Cardiac fibroblast (primary cell): ENCODE measurements at regions not wholly inside any gene's neighbourhood (a gene's known extent, or its start where the extent isn't known, plus 50 kb on each side); places are given as distances from the start of the nearest gene placed in this dataset.

Experiments
- DNase-seq, 2 donors: peaks; one replicate each; pipeline versions ENCODE4 v3.0.0 to v3.0.0-alpha.2; 2010; ENCODE audit warnings: low read depth in 2 of 2
- H3K4me3 ChIP-seq, 2 donors: replicated peaks in 1 of 2; 1 replicate in 1 of 2; 2 replicates in 1 of 2; pipeline ENCODE4 v1.5.1; 2011; ENCODE audit warnings: low read depth in 2 of 2, low read length in 2 of 2, mild to moderate bottlenecking in 2 of 2, moderate library complexity in 1 of 2
- TF ChIP-seq, protein P1 (sequence below): IDR thresholded peaks from one replicate; pipeline ENCODE4 v1.5.1; 2011; ENCODE audit warnings: low read depth, mild to moderate bottlenecking, low read length, inconsistent platforms

- no peak overlapping the region for H3K4me3 ChIP-seq
- DNase-seq = no peak
- TF ChIP-seq, protein P1, sequence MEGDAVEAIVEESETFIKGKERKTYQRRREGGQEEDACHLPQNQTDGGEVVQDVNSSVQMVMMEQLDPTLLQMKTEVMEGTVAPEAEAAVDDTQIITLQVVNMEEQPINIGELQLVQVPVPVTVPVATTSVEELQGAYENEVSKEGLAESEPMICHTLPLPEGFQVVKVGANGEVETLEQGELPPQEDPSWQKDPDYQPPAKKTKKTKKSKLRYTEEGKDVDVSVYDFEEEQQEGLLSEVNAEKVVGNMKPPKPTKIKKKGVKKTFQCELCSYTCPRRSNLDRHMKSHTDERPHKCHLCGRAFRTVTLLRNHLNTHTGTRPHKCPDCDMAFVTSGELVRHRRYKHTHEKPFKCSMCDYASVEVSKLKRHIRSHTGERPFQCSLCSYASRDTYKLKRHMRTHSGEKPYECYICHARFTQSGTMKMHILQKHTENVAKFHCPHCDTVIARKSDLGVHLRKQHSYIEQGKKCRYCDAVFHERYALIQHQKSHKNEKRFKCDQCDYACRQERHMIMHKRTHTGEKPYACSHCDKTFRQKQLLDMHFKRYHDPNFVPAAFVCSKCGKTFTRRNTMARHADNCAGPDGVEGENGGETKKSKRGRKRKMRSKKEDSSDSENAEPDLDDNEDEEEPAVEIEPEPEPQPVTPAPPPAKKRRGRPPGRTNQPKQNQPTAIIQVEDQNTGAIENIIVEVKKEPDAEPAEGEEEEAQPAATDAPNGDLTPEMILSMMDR = no peak
Observed at GRCh38 chr13:76091076-76091475, 454.9 kb downstream of the LMO7 start.

DNA sequence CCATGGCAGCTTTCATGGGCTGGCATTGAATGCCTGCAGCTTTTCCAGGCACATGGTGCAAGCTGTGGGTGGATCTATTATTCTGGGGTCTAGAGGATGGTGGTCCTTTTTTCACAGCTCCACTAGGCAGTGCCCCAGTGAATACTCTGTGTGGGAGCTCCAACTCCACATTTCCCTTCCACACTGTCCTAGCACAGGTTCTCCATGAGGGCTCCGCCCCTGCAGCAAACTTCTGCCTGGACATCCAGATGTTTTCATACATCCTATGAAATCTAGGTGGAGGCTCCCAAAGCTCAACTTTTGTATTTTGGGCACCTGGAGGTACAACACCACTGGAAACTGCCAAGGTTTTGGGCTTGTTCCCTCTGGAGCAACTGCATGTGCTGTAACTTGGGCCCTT, 450.6 kb downstream of the LMO7 start:
- no peak overlapping the region for H3K4me3 ChIP-seq
- DNase-seq = no peak
- TF ChIP-seq, protein P1 = no peak

- TF ChIP-seq, protein P1 = no peak
- H3K4me3 ChIP-seq = no peak overlapping the region
- DNase-seq = no peak
Observed at GRCh38 chr13:76067850-76068249, 431.7 kb downstream of the LMO7 start.

DNA sequence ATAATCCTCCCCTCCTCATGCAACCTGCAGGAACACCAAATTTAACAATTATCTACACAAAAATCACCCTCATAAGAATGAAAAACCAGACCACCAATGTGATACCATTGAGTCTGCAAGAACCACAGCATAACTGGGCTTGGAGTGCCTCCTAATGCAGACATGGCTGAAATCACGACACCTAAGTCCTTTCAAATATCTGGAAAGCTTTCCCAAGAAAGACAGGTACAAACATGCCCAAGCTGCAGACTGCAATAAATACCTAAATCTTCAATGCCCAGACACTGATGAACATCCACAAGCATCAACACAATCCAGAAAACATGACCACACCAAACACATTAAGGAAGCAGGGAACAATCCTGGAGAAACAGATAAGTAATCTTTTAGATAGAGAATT, 417.1 kb downstream of the LMO7 start:
- TF ChIP-seq, protein P1 = no peak
- H3K4me3 ChIP-seq = no peak overlapping the region
- DNase-seq = no peak

DNA sequence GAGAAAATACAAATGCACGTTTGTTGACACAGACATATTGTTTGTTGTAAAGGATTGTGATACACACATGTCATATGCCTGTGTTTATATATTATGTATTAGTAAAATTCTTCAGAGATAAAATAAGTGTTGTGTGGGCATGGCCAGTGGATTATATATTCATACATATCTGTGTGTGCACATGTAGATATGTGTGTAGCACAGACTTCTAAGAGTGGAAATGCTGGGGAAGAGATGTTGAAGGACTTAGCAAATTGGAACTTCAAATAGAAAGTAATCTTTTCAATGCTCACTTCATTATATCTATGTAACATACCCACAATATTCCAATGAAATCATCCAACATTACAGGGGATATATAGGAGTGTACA, 413.2 kb downstream of the LMO7 start:
- DNase-seq = no peak
- TF ChIP-seq, protein P1 = no peak

DNA sequence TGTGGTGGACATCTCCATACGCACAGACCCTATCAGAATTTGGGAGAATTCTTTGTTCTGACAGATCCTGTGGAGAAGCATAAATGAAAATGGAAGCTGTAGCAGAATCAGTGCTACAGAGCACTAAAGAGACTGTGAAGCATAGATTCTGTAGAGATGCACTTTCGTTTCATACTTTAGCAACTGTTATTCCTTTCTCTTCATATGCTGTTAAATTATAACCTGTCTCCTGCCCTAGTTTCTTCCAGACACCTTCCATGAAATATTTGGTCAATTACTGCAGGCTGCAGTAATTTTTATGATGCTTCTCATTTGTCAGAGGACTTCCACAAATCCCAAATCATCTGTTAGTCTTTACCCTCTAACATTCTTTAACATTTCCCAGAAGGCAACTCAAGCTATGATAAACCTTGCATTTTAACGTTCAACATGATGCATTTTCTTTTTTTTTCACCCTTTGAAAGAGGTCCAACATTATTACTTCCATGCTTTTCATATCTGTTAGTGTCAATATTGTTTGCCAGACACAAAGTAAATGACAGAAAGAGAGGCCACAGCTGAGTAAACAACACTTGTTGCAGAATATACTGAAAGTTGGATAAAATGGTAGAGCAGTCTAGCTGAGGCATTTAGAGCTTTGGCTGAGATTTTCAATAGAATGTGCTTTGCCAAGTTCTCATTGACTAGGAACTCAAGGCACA, 412.7 kb downstream of the LMO7 start:
- TF ChIP-seq, protein P1 = no peak
- no peak for DNase-seq
- H3K4me3 ChIP-seq = no peak overlapping the region

More for the DNA sequence above, 413.2 kb downstream of the LMO7 start:
- no peak overlapping the region for H3K4me3 ChIP-seq

- TF ChIP-seq, protein P1 = no peak
- H3K4me3 ChIP-seq = no peak overlapping the region
- DNase-seq = no peak
Observed at GRCh38 chr13:76048131-76048530, 412.0 kb downstream of the LMO7 start.
